Nucleus accumbens (tissue), 56 donors: ENCODE measurements at regions not wholly inside any gene's neighbourhood (a gene's known extent, or its start where the extent isn't known, plus 50 kb on each side); places are given as distances from the start of the nearest gene placed in this dataset.
A peak's percentile ranks its signal among the peaks of the same experiment; 100 is the strongest.
"Not testable (repeated sequence)": the region's sequence is repeated elsewhere in the genome, so short reads cannot be mapped to it uniquely, and the experiment has no call there.

ENCODE experiments used
- DNase-seq, 56 donors: peaks; one replicate each; lab custom pipeline; 2025; lab: John Stamatoyannopoulos, UW

DNA sequence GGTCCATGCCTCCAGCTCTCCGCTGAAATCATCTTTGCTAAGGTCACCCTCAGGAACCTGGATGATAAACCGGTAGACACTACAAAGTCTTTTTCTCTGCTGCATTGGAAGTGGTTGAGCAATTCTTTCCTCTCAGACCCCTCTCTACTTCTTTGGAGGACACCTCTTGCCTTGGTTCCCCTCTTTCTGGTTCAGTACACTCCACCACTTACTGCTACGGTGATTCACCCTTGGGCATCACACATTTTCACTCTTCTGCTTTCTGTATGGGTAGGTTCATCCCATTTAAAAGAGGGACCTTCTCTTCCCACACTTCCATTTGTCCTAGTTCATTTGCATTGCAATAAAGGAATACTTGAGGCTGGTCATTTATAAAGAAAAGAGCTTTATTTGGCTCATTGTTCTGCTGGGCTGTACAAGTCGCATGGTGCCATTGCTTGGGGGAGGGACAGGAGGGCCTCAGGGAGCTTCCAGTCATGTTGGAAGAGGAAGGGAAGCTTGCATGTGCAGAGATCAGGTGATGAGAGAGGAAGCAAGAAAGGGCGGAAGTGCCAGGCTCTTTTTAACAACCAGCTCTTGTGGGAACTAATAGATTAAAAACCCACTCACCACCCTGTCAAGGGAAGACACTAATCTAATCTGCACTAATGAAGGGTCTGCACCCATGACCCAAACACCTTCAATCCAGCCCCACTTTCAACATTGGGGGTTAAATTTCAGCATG lies 149.7 kb upstream of the TMEM170B start:
- no peak for DNase-seq

DNA sequence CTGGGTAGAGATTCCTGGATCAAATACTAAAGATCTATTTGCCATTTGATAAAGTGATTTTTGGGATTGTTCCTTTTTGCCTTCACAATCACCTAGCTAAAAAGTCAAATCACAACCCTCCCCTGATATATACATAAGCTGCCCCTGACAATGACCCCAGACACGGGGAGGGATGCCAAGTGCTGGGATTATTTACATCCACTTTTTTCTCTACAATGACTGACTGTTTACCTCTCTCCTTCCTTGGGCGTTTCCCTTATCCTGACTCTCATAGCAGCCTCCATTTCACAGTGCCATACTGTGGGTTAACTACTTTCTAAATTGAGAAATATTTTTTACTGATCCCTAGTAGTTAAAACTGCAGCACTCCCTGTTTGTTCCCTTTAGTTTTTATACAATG lies 150.8 kb upstream of the TMEM170B start:
- DNase-seq: no peak

DNA sequence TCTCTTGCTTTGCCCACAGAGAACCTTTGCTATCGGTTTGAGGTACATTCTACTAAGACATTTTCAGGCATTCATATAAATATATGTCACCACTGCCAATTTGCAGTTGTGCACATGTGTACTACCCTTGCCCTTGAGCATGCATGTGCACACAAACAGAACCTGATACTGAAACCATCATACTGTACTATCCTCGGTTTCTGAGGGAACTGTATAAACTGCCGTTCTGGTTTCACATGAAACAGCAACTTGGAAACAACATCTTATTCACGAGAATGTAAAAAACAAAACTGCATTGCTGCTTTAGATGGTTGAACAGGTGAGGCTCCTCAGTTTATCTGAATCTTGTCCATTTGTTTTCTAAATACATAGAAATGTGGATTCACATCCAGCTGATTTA lies 151.2 kb upstream of the TMEM170B start:
- no peak for DNase-seq

DNA sequence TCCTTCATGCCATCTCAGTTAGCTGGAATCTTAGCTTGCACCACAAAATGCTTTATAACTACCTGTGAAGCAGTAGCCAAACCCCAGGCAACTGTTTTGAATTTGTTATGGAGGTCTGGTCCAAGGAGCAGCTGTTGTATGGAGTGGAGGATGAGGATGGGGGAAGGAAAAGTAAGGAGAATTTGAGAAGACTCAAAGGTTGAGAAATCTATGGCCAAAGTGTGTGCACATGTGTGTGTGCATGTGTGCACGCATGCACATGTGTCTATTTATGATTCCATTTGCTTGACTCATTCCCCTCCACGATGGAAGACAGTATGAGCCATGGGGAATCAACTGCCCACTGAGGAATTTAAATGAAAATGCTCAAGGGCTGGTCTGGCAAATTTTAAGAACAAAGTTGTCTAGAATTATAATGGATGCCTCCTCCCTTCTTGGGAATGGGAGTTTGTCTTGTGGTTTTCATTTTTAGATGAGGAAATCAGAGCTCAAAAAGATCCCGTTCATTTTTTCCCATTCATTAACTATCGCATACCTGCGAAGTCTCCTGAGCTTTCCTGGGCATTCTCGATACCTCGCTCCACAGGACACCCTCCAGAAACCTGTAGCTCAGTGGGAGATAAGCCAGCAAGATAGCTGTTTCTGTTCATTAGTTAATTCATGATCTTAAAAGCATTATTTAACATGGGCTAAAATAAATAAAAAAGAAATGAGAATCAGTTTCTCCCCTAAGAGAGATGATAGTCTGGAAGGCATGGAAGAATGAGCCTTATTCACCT lies 152.3 kb upstream of the NEDD9 start:
- DNase-seq: no peak

DNA sequence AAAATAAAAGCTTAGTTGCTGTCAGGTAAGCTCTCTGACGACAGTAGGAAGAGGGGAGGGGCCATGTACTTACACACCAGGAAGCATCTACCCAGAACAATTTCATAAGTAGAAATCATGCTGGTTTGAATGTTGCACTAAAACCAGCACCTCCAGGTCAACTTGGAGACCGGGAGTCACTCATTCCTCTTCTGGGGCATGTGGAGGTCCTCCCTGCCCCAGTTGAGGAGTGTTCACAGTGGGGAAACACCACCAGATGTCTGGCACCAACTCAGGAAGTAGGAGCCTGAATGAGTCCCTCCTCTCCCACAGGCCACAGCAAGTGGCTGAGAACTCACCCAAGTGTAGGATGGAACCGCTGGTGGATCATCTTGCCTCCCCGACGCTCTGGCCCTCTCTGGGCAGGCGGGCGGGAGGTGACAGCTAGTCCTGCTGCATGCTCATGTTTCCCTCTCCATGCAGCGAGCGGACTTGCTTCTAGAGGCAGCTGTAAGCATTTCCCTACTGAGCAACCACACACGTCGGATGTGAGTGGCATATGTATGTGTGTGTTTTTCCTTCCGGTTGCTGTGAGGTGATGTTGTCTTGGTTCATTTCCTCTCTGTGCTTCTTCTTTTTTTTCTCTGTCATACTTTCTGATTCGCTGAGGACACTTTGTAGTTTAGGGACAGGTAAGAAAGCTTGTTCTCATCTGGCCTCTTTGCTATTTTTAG lies 149.5 kb upstream of the NEDD9 start:
- DNase-seq: no peak

DNA sequence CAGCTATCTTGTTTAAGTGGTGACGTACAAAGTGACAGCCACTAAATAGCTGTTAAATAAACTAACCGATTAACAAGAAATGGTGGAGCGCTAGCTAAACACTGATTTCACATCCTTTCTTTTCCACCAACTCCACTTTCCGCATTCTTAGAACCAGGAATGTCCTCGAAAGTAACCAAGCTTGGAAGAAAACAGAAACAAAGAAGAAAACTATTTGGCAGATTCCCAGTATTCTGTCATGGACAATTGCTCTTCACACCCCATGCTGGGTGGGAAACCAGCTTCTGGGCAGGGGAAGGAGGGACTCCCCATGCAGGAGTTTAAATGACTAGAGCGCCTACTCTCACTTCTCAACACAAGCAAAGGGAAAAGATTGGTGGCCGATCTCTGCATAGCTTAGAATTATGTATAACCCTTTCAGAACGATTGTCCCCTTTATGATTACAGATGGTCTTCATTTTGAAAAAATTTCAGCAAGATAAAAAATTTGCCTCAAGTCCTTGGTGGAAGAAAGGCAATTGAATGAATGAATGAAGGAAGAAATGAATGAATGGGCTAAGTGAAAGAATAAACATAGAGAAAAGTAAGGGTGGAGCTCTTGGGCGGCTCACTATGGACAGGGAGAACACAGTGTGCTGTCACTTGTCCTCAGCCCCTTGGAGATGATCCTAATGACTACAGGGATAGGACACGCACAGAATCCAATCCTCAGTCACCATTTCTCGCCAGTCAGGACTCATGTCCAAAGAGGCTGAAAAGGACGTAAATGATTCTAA lies 148.7 kb upstream of the NEDD9 start:
- no peak for DNase-seq

DNA sequence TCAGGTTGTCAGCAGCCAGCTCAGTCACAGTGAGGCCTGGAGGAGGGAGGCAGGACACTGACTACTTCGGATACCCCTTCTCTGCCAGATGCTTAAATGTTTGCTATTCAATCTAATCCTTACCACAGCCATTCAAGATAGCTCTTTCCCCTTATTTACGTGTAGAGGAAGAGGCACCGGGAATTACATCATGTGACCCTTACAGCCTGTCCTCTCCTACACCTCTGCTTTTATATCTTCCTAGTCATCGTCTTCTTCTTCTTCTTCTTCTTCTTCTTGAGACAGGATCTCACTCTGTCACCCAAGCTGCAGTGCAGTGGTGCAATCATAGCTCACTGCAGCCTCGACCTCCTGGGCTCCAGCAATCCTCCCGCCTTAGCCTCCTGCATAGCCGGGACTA lies 148.1 kb upstream of the NEDD9 start:
- DNase-seq: no peak

DNA sequence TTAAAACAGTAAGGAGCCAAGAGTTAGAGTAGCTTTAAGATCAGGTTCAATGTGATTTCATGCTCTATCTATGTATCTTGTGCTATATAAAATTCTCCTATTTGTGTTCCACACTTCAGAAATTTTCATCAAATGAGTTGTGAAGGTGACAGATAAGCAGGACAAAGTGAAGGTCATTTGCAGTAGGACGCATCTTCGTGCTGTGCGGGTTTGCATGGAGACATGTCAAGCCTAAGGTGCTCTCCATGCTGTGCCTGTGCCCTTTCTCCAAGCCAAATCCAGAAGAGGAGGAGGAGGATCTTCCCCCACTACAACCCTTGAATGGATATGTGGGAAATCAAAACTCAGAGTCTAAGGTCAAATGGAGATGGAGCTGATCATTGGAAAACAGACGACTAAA lies 147.3 kb upstream of the NEDD9 start:
- DNase-seq: no peak

DNA sequence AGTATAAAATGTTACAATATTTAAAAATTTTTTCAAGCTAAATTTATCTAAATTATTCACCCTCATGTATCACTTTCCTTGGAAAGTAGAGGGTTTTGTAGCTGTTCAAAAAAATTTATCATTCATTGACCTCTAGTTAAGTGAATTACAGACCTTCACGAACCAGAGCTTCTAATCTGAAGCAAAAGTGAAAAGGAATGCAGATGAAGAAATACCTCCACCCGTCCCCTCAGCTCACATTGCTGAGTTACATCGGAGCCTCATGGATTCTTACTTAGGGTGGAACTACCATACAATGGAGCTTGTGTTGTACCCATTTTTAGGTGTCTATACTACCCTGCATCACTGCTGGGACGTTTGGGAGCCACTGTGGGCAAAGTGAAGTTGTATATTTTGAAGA lies 146.2 kb upstream of the NEDD9 start:
- DNase-seq: no peak

DNA sequence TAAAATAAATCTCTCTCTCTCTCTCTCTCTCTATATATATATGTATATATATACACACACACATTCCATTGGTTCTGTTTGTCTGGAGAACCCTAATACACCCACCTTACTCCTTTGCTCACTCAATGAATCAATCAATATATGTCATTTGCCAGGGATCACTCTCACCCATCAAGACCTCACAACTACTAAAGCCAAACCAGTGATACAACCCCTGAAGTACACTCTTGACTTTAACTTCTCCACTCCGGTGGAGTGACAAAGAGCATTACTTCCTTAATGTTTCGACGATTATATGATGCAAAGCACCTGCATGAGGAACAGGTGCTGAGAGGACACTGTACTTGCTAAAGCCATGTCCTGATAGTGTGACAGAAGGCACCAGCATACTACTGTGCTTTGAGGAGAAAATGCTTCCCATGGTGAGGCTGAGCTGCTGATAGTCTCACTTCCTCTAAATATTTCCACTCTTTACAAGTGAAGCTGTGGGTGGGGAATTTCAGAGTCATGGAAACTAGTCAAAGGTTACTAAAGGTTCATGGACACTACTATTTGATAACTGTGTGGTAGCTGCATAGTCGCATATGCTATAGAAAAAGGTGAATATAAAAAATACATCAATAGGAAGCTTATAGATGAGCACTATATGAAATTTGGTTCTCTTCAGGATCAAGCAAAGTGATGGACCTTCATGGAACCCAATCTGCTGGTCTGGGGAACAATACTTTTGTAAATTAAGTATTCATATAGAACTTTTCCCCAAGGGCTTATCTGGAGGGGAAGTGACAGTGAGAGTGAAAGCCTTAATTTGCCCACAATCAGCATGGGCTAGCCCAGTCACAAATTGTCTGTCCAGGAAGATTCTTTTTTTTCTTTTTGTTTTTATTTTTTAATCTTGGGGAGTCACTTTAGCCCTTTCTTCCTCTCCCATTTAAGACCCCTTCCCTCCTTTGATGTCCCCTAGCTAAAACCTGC lies 141.9 kb upstream of the NEDD9 start:
- DNase-seq: peak in 1 of 56 donors; percentile 7

DNA sequence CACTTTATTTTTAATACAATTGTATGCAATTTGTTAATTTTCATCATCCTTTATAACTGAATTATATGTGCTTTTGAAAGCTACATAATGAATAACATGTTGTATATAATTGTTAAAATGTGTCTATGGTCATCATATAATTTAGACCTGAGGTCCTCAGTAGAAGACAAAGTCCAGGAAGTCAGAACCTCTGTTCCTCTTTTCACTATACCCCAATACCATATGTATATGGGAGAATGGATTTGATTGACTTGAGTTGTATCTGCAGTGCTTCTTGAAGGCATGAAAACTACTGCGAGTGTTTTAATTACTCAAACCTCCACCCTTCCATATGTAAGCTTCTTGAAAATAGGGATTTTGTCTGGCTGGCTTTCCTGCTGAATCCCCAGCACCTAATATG lies 140.7 kb upstream of the NEDD9 start:
- no peak for DNase-seq

DNA sequence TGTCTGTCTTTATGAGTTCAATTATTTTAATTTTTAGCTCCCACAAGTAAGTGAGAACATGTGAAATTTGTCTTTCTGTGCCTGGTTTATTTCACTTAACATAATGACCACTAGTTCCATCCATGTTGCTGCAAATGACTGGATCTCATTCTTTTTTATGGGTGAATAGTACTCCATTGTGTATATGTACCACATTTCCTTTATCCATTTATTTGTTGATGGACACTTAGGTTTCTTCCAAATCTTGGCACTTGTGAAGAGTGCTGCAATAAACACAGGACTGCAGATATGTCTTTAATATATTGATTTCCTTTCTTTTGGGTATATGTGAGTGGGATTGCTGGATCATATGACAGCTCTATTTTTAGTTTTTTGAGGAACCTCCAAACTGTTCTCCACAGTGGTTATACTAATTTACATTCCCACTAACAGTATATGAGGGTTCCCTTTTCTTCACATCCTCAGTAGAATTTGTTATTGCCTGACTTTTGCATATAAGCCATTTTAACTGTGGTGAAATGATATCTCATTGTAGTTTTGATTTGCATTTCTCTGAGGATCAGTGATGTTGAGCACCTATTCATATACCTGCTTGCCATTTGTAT lies 139.8 kb upstream of the NEDD9 start:
- DNase-seq: not testable (repeated sequence)

DNA sequence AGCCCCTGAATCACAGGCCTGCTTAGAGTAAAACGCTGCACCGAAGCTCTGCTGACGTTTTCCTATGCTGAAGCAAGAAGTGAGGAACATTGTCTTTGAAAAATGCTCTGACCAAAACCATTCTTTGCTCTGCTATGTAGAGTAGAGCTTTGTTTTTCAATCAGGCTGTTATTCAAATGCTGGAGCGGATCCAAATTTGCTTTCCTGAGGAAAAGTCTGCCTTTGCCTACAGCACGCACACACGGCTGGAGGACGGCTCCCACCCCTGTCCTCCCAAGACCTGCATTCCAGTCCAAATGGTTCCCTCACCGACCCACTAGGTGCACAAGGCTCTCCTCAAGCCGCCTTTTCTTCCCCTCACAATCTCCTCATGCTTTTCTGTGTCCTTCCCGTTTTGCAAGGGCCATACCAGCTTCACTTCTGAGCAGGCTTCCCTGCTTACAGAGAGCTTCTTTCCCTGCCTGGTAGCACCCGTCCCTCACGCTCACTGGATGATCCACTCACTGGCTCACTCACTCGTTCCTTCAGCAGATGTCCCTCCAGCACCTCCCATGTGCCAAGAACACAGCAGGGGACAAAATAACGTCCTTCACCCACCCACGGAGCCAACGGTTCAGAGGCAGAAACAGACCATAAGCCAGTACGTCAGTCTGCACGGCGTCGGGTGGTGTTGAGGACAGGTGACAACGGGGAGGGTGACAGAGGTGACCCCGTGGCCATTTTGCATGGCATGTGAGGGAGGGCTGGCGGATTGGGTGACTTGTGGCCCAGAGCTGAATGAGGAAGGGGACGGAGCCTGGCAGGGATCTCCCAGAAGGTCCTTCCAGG lies 137.9 kb upstream of the NEDD9 start:
- DNase-seq: no peak

DNA sequence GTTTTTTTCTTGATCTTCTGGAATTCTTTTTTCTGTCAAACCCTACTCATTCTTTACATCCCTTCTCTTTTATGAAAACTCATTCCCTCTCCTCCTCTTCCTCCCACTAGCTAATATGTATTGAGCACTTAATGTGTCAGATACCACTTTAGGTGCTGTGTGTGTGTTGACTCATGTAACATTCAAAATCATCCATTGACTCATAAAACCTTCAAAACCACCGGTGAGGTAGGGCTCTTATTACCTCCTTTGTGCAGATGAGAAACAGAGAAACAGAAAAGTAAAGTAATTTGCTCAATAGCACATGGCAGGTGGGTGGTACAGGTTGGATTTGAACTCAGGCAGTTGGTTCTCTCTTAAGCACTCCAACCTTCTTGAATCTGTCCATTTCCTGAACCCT lies 136.3 kb upstream of the NEDD9 start:
- DNase-seq: no peak

DNA sequence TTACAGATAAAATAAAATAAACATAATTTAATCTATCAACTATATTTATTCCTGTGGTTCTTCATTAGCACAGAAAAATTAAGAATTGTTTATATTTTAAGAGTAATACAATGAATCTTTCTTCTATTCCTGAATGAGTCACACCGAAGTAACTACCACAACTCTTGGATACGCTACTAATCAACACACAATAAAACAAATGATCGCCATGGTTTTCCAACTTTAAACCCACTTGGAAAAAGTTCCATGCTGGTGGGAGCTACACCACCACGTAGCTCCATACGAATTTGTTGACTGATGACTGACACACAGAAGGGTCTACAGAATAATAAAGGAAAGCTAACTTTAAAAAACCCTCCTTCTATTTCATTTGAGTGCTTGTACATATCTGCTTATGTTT lies 135.8 kb upstream of the NEDD9 start:
- DNase-seq: no peak

DNA sequence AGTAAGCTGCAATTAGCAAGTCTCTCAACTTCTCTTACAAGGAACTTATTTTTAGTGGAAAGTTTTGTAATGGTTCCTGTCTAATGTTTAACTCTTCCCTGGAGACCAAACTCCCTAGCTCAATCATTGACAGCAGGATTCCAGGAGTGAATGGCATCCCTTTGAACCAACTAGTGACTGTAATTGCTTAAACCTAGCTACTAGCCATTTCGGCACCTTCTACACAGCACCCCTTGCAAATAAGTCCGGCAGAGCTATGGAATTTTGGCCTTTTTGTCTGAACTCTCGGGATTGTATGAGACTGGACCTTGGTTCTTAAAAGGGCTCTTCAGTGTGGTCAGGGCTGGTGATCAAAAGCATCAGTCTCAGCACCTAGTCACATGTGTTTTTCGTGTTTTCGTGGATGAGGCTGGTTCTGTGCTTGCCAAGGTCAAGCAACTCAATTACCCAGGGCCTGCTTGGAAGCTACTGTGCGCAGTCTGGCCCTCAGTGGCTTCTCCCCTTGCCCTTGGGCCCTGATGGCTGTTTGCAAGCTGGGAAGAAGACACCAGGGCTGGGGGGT lies 135.3 kb upstream of the NEDD9 start:
- DNase-seq: no peak

DNA sequence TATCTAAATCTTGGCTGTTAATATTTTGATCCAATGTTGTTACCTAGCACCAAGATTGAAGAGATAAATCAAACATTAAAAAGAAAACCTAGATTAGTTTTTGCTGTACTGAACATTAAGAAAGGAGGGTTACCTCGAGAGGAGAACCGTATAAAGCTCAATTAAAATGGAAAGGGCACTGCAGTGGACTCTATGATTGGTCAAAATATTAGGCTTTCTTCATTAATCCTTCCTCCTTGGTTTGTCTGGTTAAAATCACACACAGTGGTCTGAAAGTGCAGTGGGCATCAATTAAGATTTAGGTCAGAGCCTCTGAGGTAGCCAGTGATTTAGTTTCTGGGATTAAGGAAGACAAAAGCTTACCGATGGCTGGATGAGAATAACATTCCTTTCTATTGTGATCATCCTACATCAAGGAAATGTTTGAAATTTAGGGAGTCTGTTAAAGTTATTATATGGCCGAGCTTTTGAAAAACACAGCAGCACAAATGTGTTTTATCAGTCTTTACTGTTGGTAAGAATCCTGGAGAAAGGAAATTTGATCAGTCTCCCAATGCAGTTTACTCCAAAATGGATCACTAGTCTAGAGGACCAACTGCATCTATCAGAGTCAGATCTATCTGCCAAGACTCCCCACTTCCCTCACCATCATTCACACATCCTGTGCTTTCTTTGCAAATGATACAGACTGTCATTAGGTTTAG lies 134.6 kb upstream of the NEDD9 start:
- DNase-seq: no peak
